HG02973 (cell line): ENCODE measurements at regions not wholly inside any gene's neighbourhood (a gene's known extent, or its start where the extent isn't known, plus 50 kb on each side); places are given as distances from the start of the nearest gene placed in this dataset.

Experiments
- ATAC-seq: cut with Tn5 transposase; IDR thresholded peaks from one replicate; pipeline ENCODE4 v1.9.1; 2021; ENCODE audit warnings: moderate library complexity; ENCODE audit not compliant: unreplicated experiment

DNA sequence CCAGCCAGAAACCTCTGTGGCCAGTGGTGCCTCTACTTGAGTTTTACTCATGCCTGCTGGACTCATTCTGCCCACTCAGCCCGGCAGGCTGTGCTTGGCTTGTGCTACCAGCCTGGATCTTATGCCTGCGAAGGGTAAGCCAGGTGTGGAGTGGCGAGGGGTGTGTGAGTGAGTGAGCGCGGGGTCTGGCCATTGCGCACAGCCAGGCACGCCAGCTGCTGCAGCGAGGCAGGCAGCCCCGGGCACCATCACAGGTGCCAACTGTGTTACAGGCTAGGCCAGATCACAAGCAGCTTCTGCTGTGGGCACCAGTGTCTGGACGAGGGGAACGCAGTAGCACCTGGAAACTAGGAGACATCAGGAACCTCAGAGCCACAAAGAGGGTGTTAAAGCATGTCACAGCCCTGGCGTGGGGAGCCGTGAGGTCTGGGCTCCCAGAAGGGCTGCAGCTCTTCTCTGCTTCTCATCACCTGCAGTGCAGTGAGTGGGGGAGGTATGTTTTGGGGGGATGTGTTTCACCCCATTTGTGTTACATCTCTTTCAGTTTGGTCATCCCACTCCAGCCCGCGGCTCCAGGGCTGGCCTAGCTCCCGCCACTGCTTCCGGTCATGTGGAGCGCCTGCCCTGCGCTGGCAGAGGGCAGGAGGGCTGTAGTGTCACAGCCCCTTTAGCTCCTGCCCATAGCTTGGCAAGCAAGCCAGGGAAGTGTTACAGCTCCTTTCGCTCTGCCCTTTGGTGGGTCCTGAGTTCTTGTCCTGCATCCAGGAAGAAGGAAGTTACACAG lies 379.7 kb upstream of the IMPG1 start:
- ATAC-seq = no peak

DNA sequence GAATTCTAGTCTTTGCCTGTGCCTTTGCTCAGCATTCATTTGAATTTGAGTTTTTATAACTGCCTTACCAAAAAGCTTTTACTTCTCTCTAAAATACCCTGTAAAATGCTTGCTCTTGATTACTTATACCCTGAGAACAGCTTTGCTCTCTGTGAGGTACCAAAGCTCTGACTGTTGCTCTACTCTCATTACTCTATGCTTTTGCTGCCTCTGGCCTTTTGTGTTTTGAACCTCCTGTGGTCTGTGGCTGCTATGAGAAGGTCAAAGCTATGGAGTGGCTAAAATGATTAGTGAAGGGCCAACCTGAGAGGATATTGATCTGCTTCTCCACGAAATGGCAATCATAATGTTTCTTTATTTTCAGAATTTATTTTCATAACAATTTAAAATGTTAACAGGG lies 375.6 kb upstream of the IMPG1 start:
- no peak for ATAC-seq

DNA sequence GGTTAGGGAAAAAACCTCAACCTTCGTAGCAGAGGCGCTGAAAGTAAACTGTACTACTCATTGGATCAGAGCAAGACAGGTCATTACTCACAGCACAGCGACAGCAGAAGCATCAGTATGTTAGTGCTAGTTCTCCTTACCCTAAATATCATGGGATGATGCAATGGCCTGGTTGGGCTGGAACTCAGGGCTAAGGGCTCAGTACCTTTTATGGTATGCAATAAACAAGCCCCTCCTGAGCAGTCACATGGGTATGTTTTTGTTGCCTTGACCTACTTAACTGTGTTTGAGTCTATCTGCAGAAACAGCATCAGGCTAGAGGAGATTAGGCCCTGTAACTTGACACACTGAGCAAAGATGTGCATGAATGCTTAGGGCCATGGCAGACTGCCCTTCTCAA lies 369.4 kb upstream of the IMPG1 start:
- ATAC-seq = no peak

DNA sequence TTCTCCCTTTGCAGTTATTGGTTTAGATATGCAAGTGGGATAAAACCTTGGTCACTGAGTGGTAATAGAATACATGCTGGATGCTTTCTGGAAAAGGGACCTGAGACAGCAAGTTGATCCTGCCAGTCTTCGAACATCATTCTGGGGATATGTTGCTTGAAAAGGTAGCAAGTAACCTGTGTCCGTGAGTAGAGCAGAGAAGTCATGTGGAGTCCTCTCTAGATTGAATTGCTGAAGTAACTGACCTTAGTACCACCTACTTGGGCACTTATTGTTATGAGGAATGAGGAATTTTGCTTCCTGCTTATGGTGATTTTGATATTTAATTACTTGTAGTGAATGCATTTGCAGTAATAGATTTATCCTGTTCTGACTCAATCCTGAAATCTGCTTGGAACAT lies 367.3 kb upstream of the IMPG1 start:
- no peak for ATAC-seq

DNA sequence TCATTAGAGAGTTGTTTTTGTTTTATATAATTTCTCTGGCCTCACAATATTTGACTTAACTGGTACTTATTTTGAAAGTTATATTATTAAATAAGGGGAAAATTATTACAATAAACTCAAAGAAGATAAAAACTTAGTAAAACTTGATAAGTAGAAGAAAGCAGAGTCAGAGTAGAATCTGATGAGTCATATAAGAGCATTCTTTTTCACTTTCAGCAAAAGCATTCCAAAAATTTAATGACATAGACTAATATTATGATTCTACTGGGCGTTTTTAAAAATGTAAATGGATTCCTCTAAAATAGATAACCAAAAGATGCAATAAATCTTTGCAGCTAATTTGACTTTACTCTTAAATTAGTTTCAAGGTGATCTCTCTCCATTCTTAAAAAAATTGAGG lies 366.3 kb upstream of the IMPG1 start:
- ATAC-seq = no peak

DNA sequence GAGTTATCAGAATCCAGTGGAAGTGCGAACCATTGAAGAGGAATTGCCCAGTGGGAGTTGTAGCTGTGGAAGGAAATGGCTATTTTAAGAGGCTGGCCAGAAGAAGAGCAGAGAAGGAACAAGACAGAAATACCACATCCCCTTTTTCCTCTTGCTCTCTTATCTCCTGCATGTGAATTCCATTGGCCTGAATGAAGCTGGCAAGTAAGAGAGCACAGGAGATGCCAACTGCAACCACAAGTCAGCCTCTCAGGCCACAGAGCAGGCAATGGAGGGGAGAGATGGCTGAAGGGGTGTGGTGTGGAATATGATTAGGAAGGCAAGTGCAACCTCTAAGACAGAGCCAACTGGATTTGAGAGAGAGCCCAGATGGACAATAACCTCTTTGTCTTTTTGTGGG lies 362.7 kb upstream of the IMPG1 start:
- no peak for ATAC-seq

DNA sequence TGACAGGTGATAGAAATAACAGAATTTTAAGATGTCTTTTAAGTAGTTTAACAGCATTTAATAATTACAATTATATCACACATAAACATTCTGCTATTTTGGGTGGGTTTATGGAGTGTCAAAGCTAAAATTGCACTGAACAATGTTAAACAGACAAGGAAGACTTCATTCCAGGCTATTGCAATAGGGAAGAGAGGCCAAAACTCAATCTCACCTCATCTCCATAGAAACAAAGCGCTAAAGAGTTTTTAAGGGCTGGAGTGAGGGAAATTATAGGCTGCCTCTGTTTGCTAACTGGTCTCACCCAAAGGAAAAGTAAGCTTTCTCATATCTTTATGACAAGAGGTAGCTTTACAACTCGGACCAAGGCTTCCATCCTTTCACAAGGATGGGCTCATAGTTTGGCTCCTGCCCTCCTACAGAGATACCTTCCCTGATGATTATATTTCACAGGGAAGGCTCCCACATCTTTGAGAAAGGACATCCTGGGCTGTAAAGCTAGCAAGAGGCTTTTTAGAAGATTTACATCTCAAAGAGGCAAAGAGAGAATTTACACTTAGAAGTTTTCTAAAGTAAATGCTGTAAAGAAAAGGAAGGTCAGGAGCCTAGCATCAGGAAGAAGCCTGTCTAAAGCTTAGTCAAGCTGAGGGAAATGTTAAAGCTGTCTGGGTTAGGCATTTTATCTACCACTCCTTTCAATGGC lies 350.2 kb upstream of the IMPG1 start:
- no peak for ATAC-seq

DNA sequence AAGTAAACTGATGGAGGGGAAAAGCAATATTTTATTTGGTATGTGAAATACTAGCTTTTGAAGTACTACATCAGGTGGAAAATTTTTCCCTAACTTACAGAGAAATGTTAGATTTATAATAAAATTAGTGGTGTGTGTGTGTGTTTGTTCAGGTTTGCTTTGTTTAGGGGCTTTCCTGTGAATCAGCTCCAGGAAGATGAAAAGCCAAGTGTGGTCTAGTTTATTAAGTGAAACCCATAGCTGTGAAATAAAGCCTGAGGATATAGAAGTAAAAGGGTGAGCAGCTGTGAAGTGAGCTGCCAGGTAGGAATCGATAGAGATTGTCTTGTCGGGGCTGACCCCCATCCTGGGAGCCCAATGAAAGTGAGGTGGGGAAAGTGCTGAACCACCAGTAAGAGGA lies 347.6 kb upstream of the IMPG1 start:
- no peak for ATAC-seq

DNA sequence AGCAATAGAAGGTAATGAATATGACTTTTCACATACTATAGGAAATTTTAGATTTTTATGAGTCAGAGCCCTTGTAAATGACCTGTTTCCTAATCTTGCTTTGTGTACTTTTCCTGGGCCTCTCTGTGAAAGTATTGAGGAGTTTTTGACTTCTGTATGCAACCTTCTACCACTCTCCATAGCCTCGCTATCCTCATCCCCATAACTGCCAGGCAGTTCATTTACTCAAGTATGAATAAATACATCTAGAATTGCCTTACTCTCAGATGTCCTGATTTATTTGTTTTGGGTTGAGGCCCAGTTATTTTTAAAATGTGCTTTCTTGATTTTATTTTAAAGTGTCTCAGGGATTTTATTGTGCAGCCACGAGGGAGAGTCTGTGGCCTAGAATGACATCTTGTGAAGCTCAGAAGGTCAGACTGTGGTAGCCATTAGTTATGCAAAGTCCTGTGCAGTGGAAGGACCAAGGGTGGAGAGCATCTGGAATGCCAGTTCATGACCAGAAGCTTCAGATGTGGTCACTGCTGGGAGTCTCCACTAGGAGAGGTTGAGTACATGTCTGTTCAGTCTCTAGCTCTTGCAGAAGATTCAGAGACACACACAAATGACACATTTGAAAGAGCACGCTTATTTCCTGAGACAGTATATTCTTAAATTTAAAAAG lies 346.2 kb upstream of the IMPG1 start:
- no peak for ATAC-seq

DNA sequence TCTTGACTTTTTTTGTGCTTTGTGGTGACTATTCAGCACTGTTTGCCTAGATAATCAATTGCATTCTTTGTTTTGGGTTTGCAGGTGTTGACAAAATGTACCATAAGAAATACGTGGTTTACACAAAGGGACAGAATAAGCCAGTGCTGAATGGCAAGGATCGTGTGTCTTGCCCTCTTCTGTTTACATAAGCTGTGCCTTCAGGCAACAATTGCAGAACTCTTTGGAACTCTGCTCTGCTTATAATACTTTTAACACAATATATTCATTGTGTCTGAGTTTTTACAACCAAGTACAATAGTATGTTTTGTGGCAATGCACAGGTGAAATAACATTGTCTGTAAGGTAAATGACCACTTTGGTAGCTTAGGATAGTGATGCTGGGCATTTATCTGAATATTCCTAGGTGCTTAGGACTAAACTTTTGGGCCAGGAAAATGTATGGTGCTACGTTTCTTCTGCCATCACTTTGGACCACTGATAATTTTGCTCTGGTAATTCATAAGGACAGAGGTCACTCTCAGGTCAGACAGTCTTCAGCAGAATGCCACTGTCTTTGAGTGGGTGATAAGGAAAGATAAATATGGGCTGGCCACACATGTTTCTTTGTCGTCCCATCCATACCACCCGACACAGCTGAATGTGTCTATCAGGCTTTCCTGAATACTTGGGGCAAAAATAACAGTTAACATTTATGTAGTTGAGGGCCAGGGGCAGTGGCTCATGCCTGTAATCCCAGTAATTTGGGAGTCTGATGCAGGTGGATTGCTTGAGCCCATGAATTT lies 344.6 kb upstream of the IMPG1 start:
- ATAC-seq = no peak

DNA sequence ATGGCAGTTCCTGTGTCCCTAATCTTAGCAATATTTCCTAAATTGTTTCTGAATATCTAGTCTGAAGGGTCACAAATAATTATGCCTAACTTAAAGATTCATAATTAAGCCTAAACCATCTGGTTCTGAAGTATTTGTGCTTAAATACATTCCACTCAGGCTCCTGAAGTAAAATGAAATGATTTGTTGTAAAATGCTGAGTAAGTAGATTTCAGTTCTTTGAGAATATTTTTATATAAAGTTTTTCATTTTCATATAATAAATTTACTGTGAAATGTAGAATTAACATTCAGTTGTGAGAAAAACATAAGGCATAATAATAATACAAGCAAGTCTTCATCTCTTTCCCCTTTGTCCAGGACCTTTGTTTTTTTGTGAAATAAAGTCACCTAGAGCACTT lies 330.6 kb upstream of the IMPG1 start:
- ATAC-seq = no peak

DNA sequence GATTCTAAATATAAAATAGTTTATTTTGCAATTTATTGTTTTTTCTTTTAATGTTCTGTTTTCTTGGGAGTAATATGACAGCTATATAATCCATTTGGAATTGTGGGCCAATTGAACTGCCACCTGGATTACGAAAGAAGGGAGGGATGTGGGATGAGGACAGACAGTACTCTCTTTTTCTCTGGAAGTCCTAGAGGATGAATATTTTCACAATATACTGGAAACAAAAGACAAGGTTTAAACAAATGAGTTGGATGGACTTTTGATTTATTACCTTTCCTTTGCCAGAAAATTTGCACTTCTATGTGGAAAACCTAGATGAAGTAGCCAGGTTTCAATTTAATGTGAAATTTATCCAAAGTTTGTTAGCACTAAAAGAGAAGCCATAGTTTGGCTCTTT lies 325.5 kb upstream of the IMPG1 start:
- no peak for ATAC-seq

DNA sequence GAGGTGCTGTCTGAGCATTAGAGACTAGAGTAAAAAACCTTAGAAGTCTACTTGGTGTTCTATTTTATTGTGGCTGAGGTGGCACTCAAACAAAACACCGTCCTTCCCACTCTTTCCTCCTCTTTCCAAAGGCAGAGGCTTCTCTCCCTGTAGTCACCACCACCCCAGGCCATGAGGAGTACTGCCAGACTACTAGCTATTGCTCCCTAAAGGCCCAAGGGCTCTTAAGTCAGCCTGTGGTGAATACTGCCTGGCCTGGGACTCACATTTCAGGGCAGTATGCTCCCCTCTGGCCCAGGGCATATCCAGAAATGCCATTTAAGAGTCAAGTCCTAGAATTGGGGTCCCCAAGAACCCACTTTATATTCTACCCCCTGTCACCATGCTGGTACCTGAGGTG lies 309.7 kb upstream of the IMPG1 start:
- ATAC-seq = no peak

DNA sequence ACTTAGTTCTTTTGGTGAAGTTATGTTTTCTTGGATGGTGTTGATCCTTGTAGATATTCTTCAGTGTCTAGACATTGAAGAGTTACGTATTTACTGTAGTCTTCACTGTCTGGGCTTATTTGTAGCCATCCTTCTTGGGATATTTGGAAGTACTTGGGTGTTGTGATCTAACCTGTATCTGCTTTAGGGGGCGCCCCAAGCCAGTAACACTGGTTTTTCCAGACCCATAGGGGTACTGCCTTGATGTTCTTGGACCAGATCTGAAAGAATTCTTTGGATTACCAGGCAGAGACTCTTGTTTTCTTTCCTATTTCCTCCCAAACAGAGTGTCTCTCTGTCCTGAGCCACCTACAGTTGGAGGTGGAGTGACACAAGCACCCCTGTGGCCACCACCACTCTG lies 309.1 kb upstream of the IMPG1 start:
- no peak for ATAC-seq

DNA sequence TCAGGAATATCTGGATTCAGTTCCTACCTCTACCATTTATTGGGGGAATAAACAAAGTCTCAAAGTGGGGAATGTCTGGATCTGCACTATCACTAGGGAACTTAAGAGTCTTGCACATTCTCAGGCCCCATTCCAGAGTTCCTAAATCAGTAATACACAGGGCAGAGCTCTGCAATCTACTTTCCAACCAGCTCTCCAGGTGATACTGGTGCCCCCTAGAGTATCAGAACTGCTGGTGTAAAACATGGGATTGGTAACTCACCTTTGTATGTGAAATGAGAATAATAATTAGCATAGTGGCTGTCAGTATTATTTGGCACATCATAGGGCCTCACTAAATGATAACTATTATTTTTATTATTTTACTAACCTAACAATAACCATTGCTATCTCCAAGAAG lies 278.8 kb upstream of the IMPG1 start:
- no peak for ATAC-seq

DNA sequence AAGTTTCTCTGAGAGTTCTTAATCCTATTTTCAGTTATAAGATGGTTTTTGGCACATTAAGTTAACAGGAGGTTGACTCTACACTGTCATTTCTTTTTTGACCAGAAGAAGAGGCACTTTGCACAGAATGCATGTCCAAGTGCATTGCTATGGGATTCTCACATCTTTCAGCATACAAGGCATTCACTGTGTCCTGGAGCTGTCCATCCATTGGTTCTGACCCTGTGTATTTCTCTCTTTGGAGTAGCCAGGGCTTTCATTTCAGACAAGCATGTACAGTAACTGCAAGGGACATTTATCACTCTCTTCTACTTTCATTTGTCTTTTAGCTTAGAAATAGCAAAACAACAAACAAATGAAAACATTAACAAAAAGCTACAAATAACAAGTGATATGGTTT lies 275.1 kb upstream of the IMPG1 start:
- ATAC-seq = no peak

DNA sequence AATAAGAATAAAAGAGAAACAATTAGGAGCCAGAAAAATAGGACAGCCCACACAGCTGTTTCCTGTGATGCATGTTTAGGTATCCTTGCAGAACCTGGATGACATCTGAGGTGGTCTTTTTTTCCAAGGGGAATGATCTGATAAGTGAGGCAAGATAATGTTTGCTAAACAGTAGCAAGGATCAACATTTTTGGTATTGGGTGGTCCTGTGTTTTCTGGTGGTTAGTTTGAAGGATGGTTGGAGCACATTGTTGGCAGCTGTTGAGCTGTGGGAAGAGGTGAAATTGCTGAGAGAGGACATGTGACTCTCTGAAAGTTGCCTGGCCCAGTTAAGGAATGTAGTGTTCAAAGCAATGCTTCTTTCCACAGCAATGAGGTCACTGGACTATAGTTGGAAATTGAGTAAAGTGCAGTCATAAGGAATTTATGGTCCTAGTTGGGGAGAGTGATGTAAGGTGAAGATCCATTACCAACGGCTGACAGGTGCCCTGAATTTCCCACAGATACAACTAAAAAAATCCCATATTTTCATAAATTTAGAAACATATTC lies 270.2 kb upstream of the IMPG1 start:
- no peak for ATAC-seq

DNA sequence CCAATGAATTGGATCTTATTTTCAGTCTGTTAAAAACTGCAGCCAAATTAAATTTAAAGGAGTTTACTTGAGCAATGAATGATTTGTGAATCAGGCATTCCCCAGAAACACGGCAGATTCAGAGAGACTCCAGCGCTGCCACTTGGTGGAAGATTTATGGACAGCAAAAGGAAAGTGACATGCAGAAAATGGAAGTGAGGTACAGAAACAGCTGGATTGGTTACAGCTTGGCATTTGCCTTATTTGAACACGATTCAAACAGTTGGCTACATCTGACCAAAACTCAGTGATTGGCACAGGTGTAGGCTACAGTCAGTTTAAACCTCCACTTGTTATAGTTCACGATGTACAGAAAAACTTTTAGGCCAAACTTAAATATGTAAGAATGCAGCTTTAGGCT lies 257.6 kb upstream of the IMPG1 start:
- ATAC-seq = no peak

DNA sequence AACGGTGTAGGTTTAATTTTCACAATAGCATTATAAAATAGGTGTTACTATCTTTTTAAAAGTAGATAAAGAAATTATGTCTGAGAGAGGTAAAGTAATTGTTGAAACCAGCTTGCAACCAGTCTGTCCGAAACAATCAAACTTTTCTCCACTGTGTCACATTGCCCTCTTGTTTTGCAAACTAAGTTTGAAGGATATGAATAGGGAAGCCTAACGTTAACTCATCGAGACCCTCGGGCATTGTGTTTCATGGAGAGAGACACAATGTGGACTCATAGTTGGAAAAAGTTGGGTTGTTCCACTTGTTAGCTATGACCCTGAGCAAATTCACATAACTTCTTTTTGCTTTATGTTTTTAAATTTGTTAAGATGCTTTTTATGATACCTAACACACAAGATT lies 254.4 kb upstream of the IMPG1 start:
- no peak for ATAC-seq
